ENCODE measurements at regions not wholly inside any gene's neighbourhood (a gene's known extent, or its start where the extent isn't known, plus 50 kb on each side); places are given as distances from the start of the nearest gene placed in this dataset.

- DNase-seq, result no peak
Measured at GRCh38 chr3:135753506-135753905, 212.0 kb upstream of the PPP2R3A start.

- DNase-seq, result no peak
Measured at GRCh38 chr3:135755330-135756105, 210.0 kb upstream of the PPP2R3A start.

- no peak for DNase-seq
Measured at GRCh38 chr3:135756106-135756668, 209.3 kb upstream of the PPP2R3A start.

- no peak for DNase-seq
Measured at GRCh38 chr3:135757421-135757820, 208.1 kb upstream of the PPP2R3A start.

GRCh38 chr3:135758961-135759360 is 206.6 kb upstream of the PPP2R3A start:
- no peak for DNase-seq

- DNase-seq, result no peak
Measured at GRCh38 chr3:135759651-135760050, 205.9 kb upstream of the PPP2R3A start.

- DNase-seq, result no peak
Measured at GRCh38 chr3:135760581-135760980, 204.9 kb upstream of the PPP2R3A start.

- DNase-seq, result no peak
Measured at GRCh38 chr3:135762188-135762856, 203.2 kb upstream of the PPP2R3A start.

GRCh38 chr3:135766115-135766514 is 199.4 kb upstream of the PPP2R3A start:
- DNase-seq, result no peak

GRCh38 chr3:135771760-135772159 is 193.8 kb upstream of the PPP2R3A start:
- no peak for DNase-seq

- DNase-seq, result no peak
Measured at GRCh38 chr3:135779024-135779423, 186.5 kb upstream of the PPP2R3A start.

- no peak for DNase-seq
Measured at GRCh38 chr3:135779590-135780235, 185.8 kb upstream of the PPP2R3A start.

- DNase-seq, result no peak
Measured at GRCh38 chr3:135781026-135781815, 184.3 kb upstream of the PPP2R3A start.

GRCh38 chr3:135784557-135784956 is 181.0 kb upstream of the PPP2R3A start:
- DNase-seq, result peak; percentile 28 to 39 (median 36)

GRCh38 chr3:135788146-135788545 is 177.4 kb upstream of the PPP2R3A start:
- DNase-seq, result no peak

GRCh38 chr3:135788978-135789377 is 176.6 kb upstream of the PPP2R3A start:
- DNase-seq, result no peak

- DNase-seq, result no peak
Measured at GRCh38 chr3:135792174-135792573, 173.4 kb upstream of the PPP2R3A start.

GRCh38 chr3:135792858-135793475 is 172.6 kb upstream of the PPP2R3A start:
- DNase-seq, result no peak

GRCh38 chr3:135800071-135800549 is 165.4 kb upstream of the PPP2R3A start:
- DNase-seq, result no peak

- no peak for DNase-seq
Measured at GRCh38 chr3:135801018-135801417, 164.5 kb upstream of the PPP2R3A start.

- no peak for DNase-seq
Measured at GRCh38 chr3:135802171-135802570, 163.4 kb upstream of the PPP2R3A start.

GRCh38 chr3:135803028-135803692 is 162.4 kb upstream of the PPP2R3A start:
- DNase-seq, result no peak
